Fibroblast of villous mesenchyme (primary cell): ENCODE measurements at regions not wholly inside any gene's neighbourhood (a gene's known extent, or its start where the extent isn't known, plus 50 kb on each side); places are given as distances from the start of the nearest gene placed in this dataset.

Experiments
- DNase-seq: peaks from one replicate; pipeline ENCODE4 v3.0.0-alpha.2; 2010; ENCODE audit warnings: low read depth
- H3K4me3 ChIP-seq: 2 replicates; pipeline ENCODE4 v1.5.1; 2011; ENCODE audit warnings: low read depth, mild to moderate bottlenecking, low read length
- TF ChIP-seq, protein P1 (sequence below): IDR thresholded peaks from 2 replicates; pipeline ENCODE4 v1.5.1; 2012; ENCODE audit warnings: low read depth, mild to moderate bottlenecking, low read length; ENCODE audit not compliant: insufficient read depth

DNA sequence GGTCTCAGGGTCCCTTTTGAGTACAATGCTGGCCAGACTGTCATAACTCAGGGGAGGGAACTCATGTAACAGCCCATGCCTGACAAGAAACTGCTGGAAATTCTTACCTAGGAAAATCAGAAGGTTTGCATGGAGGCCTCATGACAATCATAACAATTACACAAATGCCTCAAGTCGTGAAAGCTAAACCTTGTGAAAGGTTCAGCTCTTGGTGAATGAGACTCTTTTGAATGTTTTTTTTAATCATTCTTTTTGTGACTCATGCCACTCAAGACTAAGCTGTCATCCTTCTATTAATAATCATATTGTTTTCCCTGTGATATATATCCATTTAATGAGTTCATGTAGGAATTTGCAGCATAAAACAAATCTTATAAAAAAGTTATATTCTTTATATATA lies 61.4 kb upstream of the LEKR1 start:
- TF ChIP-seq, protein P1, sequence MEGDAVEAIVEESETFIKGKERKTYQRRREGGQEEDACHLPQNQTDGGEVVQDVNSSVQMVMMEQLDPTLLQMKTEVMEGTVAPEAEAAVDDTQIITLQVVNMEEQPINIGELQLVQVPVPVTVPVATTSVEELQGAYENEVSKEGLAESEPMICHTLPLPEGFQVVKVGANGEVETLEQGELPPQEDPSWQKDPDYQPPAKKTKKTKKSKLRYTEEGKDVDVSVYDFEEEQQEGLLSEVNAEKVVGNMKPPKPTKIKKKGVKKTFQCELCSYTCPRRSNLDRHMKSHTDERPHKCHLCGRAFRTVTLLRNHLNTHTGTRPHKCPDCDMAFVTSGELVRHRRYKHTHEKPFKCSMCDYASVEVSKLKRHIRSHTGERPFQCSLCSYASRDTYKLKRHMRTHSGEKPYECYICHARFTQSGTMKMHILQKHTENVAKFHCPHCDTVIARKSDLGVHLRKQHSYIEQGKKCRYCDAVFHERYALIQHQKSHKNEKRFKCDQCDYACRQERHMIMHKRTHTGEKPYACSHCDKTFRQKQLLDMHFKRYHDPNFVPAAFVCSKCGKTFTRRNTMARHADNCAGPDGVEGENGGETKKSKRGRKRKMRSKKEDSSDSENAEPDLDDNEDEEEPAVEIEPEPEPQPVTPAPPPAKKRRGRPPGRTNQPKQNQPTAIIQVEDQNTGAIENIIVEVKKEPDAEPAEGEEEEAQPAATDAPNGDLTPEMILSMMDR, result no peak
- H3K4me3 ChIP-seq, result no peak overlapping the region
- DNase-seq, result no peak

DNA sequence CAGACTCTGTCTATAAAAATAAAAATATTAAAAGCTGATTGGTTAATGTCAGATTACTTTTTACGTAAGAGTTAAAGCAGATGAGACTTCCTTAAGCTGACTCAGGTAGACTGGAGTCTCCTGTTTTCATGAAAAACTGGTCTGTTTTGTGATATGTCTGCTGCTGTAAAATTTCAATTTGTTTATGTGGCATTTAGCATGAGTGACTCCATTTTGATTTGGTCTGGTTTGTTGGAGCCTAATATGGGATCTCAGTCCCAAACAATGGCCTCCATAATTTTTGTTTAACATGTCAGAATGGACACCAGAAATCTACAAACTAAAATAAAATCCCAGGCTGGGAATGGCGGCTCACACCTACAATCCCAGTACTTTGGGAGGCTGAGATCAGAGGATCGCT lies 57.8 kb upstream of the LEKR1 start:
- DNase-seq, result no peak
- no peak overlapping the region for H3K4me3 ChIP-seq
- TF ChIP-seq, protein P1, result no peak

DNA sequence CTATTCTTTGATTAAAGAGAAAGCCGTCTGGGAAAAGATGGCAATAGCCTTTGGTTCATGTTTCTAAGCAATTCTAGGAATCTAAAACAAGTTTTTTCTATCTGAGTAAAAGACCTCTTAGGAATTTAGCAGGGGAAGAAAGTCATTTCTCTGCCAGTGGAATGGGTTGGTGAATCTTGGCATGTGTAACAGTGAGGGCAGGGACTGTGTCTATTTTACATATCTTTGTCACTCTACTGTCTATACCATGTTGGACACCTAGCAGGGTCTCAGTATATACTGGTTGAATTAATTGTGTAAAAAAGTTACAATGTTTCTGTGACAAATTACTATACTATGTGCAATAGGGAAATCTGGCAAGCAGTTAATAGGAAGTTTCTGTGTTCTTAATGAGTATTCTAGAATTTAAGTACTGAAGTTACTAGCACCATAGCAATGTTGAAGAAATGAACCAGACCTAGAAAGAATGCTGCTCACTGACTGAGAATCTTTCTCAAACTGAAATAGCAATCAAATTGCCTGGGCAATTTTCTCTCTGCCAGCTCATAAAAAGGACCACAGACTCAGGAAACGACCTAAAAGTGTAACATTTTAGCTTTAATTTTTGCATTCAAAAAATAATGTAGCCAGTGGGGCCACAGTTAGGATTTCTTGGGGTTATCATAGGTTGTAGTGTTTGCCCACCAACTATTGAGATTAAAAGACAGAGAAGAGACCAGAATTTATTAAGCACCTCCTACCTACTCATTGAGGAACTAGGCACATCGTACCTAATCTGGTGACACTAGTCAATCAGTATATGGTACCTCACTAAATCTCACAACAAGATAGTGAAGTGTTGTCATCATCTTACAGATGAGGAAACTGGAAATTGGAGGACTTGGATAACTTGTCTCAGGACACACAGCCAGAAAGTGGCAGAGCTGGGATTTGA lies 56.2 kb upstream of the LEKR1 start:
- TF ChIP-seq, protein P1, result no peak
- no peak overlapping the region for H3K4me3 ChIP-seq
- no peak for DNase-seq

GRCh38 chr3:156770699-156771414 lies 55.3 kb upstream of the LEKR1 start:
- DNase-seq, result no peak
- TF ChIP-seq, protein P1, result no peak

GRCh38 chr3:156772588-156773206 lies 53.5 kb upstream of the LEKR1 start:
- no peak for DNase-seq
- TF ChIP-seq, protein P1, result no peak
- H3K4me3 ChIP-seq, result no peak overlapping the region

More at GRCh38 chr3:156770699-156771414, 55.3 kb upstream of the LEKR1 start:
- H3K4me3 ChIP-seq, result no peak overlapping the region

DNA sequence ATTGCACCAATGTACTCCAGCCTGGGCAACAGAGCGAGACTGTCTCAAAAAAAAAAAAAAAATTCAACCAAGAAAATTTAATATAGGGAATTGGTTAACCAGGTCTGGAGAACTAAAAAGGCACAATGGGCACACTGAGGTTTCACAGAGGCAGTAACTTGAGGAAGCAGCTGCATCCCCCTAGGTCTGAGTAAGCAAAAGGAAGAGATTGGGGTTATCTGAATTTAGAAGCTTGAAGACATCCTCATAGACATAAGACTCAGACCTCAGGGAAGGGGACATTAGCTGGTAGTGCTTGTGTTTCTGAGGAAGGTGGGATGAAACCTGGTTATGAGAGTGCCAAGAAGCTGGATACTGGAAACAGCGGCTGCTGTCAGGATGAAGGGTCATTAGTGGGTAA lies 50.1 kb upstream of the LEKR1 start:
- no peak overlapping the region for H3K4me3 ChIP-seq
- TF ChIP-seq, protein P1, result no peak
- DNase-seq, result no peak
